IMR-90 (cell line): ENCODE measurements at regions not wholly inside any gene's neighbourhood (a gene's known extent, or its start where the extent isn't known, plus 50 kb on each side); places are given as distances from the start of the nearest gene placed in this dataset.

Experiments
- ATAC-seq: fragments of 200-7000 bp; cut with Tn5 transposase; 2 replicates; pipeline ENCODE4 v1.9.1; 2020; ENCODE audit warnings: low read depth, mild to moderate bottlenecking, moderate library complexity
- BruUV-seq: library from RNA; stranded (reverse); fragments of 400-500 nt; replicated peaks from 2 replicates; lab custom pipeline; 2021; lab: Mats Ljungman, UMichigan
- CTCF ChIA-PET: fragments of 300-600 bp; formaldehyde crosslinking; extraction: SDS; loops from one replicate; lab custom pipeline; 2021; ENCODE audit warnings: antibody characterized with exemption; lab: Yijun Ruan, JAX
- POLR2A ChIA-PET: fragments of 300-600 bp; sonication (Branson Sonifier 250); formaldehyde crosslinking; loops from one replicate; lab custom pipeline; 2022; ENCODE audit warnings: antibody characterized with exemption; ENCODE audit not compliant: unreplicated experiment; lab: Charles Lee
- DNase-seq: peaks from one replicate; pipeline ENCODE4 v3.0.0; 2013
- H2AFZ ChIP-seq: replicated peaks from 2 replicates; pipeline ENCODE3; 2013; ENCODE audit warnings: low read length, mild to moderate bottlenecking; ENCODE audit not compliant: poor library complexity
- H2AK5ac ChIP-seq: 2 replicates; pipeline ENCODE4 v1.6.1; 2013; ENCODE audit warnings: low read depth, low read length, inconsistent platforms
- H2AK9ac ChIP-seq: replicated peaks from 2 replicates; pipeline ENCODE3; 2013; ENCODE audit warnings: mild to moderate bottlenecking, low read depth, low read length, moderate library complexity; ENCODE audit not compliant: poor library complexity
- H2BK120ac ChIP-seq: 2 replicates; pipeline ENCODE4 v1.6.1; 2013; ENCODE audit warnings: low read depth, low read length, inconsistent platforms
- H2BK15ac ChIP-seq: 3 replicates; pipeline ENCODE4 v1.6.1; 2013; ENCODE audit warnings: low read depth, low read length, inconsistent platforms
- H2BK20ac ChIP-seq: 2 replicates; pipeline ENCODE4 v1.6.1; 2013; ENCODE audit warnings: low read depth, mild to moderate bottlenecking, inconsistent platforms, low read length, moderate library complexity
- H2BK5ac ChIP-seq: 2 replicates; pipeline ENCODE4 v1.6.1; 2013; ENCODE audit warnings: mild to moderate bottlenecking, low read depth, low read length, inconsistent platforms; ENCODE audit not compliant: poor library complexity, severe bottlenecking
- H3K14ac ChIP-seq: replicated peaks from 2 replicates; pipeline ENCODE4 v1.6.1; 2013; ENCODE audit warnings: low read depth, low read length, inconsistent platforms
- H3K18ac ChIP-seq: 2 replicates; pipeline ENCODE4 v1.6.1; 2013; ENCODE audit warnings: low read depth, low read length, control low read depth
- H3K23ac ChIP-seq: 2 replicates; pipeline ENCODE4 v1.6.1; 2013; ENCODE audit warnings: low read depth, low read length, inconsistent platforms
- H3K27ac ChIP-seq: 2 replicates; pipeline ENCODE4 v1.5.1; 2013; ENCODE audit warnings: mild to moderate bottlenecking, control low read depth, low read length; ENCODE audit not compliant: insufficient read depth
- H3K27me3 ChIP-seq: 2 replicates; pipeline ENCODE4 v1.6.1; 2013; ENCODE audit warnings: low read length; ENCODE audit not compliant: control insufficient read depth, insufficient read depth
- H3K36me3 ChIP-seq: 2 replicates; pipeline ENCODE4 v1.6.1; 2013; ENCODE audit warnings: low read length, mixed read lengths; ENCODE audit not compliant: control insufficient read depth, insufficient read depth
- H3K4ac ChIP-seq: 2 replicates; pipeline ENCODE4 v1.6.1; 2013; ENCODE audit warnings: low read depth, low read length, inconsistent platforms
- H3K4me1 ChIP-seq: 2 replicates; pipeline ENCODE4 v1.6.1; 2013; ENCODE audit warnings: low read length, mixed read lengths; ENCODE audit not compliant: control insufficient read depth, insufficient read depth
- H3K4me2 ChIP-seq: 2 replicates; pipeline ENCODE4 v1.6.1; 2013; ENCODE audit warnings: low read depth, mild to moderate bottlenecking, control low read depth, low read length, moderate library complexity
- H3K4me3 ChIP-seq: 2 replicates; pipeline ENCODE4 v1.5.1; 2013; ENCODE audit warnings: low read depth, mild to moderate bottlenecking, control low read depth, low read length, moderate library complexity; ENCODE audit not compliant: insufficient read depth
- H3K56ac ChIP-seq: 2 replicates; pipeline ENCODE4 v1.6.1; 2013; ENCODE audit warnings: low read length, inconsistent platforms; ENCODE audit not compliant: insufficient read depth; ENCODE audit errors: extremely low read depth
- H3K79me1 ChIP-seq, 2 experiments: 2 replicates each; pipeline ENCODE4 v1.6.1; 2013; ENCODE audit warnings: low read length in 2 of 2, inconsistent platforms in 1 of 2, low read depth in 1 of 2
- H3K9ac ChIP-seq: 2 replicates; pipeline ENCODE4 v1.6.1; 2013; ENCODE audit warnings: low read depth, low read length, control low read depth
- H3K9me1 ChIP-seq: 2 replicates; pipeline ENCODE4 v1.6.1; 2013; ENCODE audit warnings: low read length, inconsistent platforms; ENCODE audit not compliant: insufficient read depth
- H3K9me3 ChIP-seq: 2 replicates; pipeline ENCODE4 v1.6.1; 2013; ENCODE audit warnings: low read length; ENCODE audit not compliant: control insufficient read depth, insufficient read depth
- H4K20me1 ChIP-seq: 2 replicates; pipeline ENCODE4 v1.6.1; 2013; ENCODE audit warnings: low read length, inconsistent platforms; ENCODE audit not compliant: insufficient read depth
- H4K5ac ChIP-seq: 2 replicates; pipeline ENCODE4 v1.6.1; 2013; ENCODE audit warnings: mild to moderate bottlenecking, low read depth, low read length, control low read depth
- H4K8ac ChIP-seq, 2 experiments: 2 replicates each; pipeline ENCODE4 v1.6.1; 2013; ENCODE audit warnings: low read depth in 2 of 2, low read length in 2 of 2, control low read depth in 1 of 2, inconsistent platforms in 1 of 2
- H4K91ac ChIP-seq: 2 replicates; pipeline ENCODE4 v1.6.1; 2013; ENCODE audit warnings: low read depth, low read length, inconsistent platforms; ENCODE audit not compliant: insufficient read depth
- CEBPB ChIP-seq: IDR thresholded peaks from 2 replicates; pipeline ENCODE4 v1.6.1; 2012; ENCODE audit warnings: low read depth, low read length, improper control_type of control experiment
- CHD1 ChIP-seq: IDR thresholded peaks from 2 replicates; pipeline ENCODE4 v1.6.1; 2012; ENCODE audit warnings: low read depth, low read length, improper control_type of control experiment
- CTCF ChIP-seq: conservative IDR thresholded peaks from 2 replicates; pipeline ENCODE4 v1.5.1; 2012; ENCODE audit warnings: mild to moderate bottlenecking, low read depth, low read length, improper control_type of control experiment
- ELK1 ChIP-seq: fragments of 150-350 bp; IDR thresholded peaks from 2 replicates; pipeline ENCODE4 v1.6.1; 2016; ENCODE audit warnings: low read depth, mild to moderate bottlenecking, low read length, moderate library complexity, borderline replicate concordance
- FOS ChIP-seq: fragments of 150-350 bp; IDR thresholded peaks from 2 replicates; pipeline ENCODE4 v1.6.1; 2016; ENCODE audit warnings: low read depth, low read length
- MAZ ChIP-seq: IDR thresholded peaks from 2 replicates; pipeline ENCODE4 v1.6.1; 2012; ENCODE audit warnings: low read depth, mild to moderate bottlenecking, low read length, improper control_type of control experiment, moderate library complexity, borderline replicate concordance
- MXI1 ChIP-seq: IDR thresholded peaks from 2 replicates; pipeline ENCODE4 v1.6.1; 2012; ENCODE audit warnings: low read depth, mild to moderate bottlenecking, low read length, moderate library complexity, borderline replicate concordance
- NFE2L2 ChIP-seq: fragments of 150-350 bp; IDR thresholded peaks from 2 replicates; pipeline ENCODE4 v1.6.1; 2016; ENCODE audit warnings: low read depth, mild to moderate bottlenecking, low read length
- POLR2A ChIP-seq: IDR thresholded peaks from 2 replicates; pipeline ENCODE4 v1.6.1; 2012; ENCODE audit warnings: mild to moderate bottlenecking, low read depth, low read length
- RCOR1 ChIP-seq: IDR thresholded peaks from 2 replicates; pipeline ENCODE4 v1.6.1; 2012; ENCODE audit warnings: mild to moderate bottlenecking, low read length, improper control_type of control experiment; ENCODE audit not compliant: insufficient replicate concordance
- RFX5 ChIP-seq: IDR thresholded peaks from 2 replicates; pipeline ENCODE4 v1.8.0; 2012; ENCODE audit warnings: low read depth, mild to moderate bottlenecking, low read length, moderate library complexity
- SMC3 ChIP-seq: fragments of 150-350 bp; IDR thresholded peaks from 2 replicates; pipeline ENCODE4 v1.6.1; 2016; ENCODE audit warnings: low read depth, mild to moderate bottlenecking, antibody characterized with exemption, low read length, moderate library complexity
- USF2 ChIP-seq: fragments of 150-350 bp; IDR thresholded peaks from 2 replicates; pipeline ENCODE4 v1.6.1; 2017; ENCODE audit warnings: mild to moderate bottlenecking, antibody characterized with exemption, low read length, low read depth
- WGBS, 2 experiments: methylation state at CpG; one replicate each; pipeline versions ENCODE4 v1.1.5 to v1.1.7; 2013; ENCODE audit warnings: missing lambda C conversion rate in 2 of 2; ENCODE audit not compliant: insufficient read length in 1 of 2; ENCODE audit errors: extremely low coverage in 2 of 2; 5-methylcytosine and 5-hydroxymethylcytosine counted together
- dilution Hi-C: fragments of 300-500 bp; cut with HindIII; formaldehyde crosslinking; loops from one replicate; pipeline ENCODE4 v1.14.3; 2018; ENCODE audit warnings: low sequenced_read_pairs; ENCODE audit not compliant: unreplicated experiment
- in situ Hi-C: fragments of 300-500 bp; cut with MboI; formaldehyde crosslinking; loops from 3 replicates; pipeline ENCODE4 v1.14.3; 2019; ENCODE audit warnings: low sequenced_read_pairs, inconsistent platforms, mixed read lengths
- intact Hi-C: fragments of 100-400 bp; cut with micrococcal nuclease; formaldehyde crosslinking; loops from 2 replicates; pipeline ENCODE4 v1.10.0; 2022

- no peaks in the 10 kb centered on the region for H3K27me3 ChIP-seq
- in situ Hi-C loops, result no loop called here
- dilution Hi-C loops, result no loop called here
- no peaks in the 10 kb centered on the region for H3K79me1 ChIP-seq
- ATAC-seq (no peak), DNase-seq (no peak)
- no peaks in the 10 kb centered on the region for H3K36me3 ChIP-seq
- H3K56ac ChIP-seq, result no peak overlapping the region
- intact Hi-C loops, result no loop called here
- no peak overlapping the region for H3K4ac ChIP-seq
- H2BK20ac ChIP-seq, result no peak overlapping the region
- H2AFZ ChIP-seq, result no peak overlapping the region
- no peak overlapping the region for H3K4me3 ChIP-seq
- peaks cover 43% of the 10 kb centered on the region for H3K9me3 ChIP-seq
- no peak overlapping the region for H2BK5ac ChIP-seq
- no peak overlapping the region for H2BK15ac ChIP-seq
- H2AK9ac ChIP-seq, result no peak overlapping the region
- H2BK120ac ChIP-seq, result no peak overlapping the region
- no peaks in the 10 kb centered on the region for H4K20me1 ChIP-seq
- BruUV-seq, result no TSS peak
- no peak overlapping the region for H2AK5ac ChIP-seq
- H4K5ac ChIP-seq, result no peak overlapping the region
- POLR2A ChIA-PET, result no interaction called here
- TF ChIP-seq FOS (no peak), CHD1 (no peak), ELK1 (no peak), CTCF (no peak), SMC3 (no peak), USF2 (no peak), CEBPB (no peak), MAZ (no peak), POLR2A (no peak), MXI1 (no peak), NFE2L2 (no peak), RCOR1 (no peak), RFX5 (no peak)
- no peaks in the 10 kb centered on the region for H3K9me1 ChIP-seq
- H4K91ac ChIP-seq, result no peak overlapping the region
- H3K14ac ChIP-seq, result no peak overlapping the region
- no peak overlapping the region for H3K18ac ChIP-seq
- no peak overlapping the region for H3K9ac ChIP-seq
- 50% methylated on average over 2 of the region's 14 CpGs; no CpG with 5 or more reads in 1 of the 2 experiments for WGBS, 2 experiments
- no peaks in the 10 kb centered on the region for H3K4me1 ChIP-seq
- no peak overlapping the region for H3K27ac ChIP-seq
- H3K4me2 ChIP-seq, result no peak overlapping the region
- H3K23ac ChIP-seq, result no peak overlapping the region
- H4K8ac ChIP-seq, result no peak overlapping the region
- CTCF ChIA-PET, result no interaction called here
Measured at GRCh38 chr13:112154301-112155060, 87.5 kb downstream of the SOX1 start.
